ENCODE measurements at regions not wholly inside any gene's neighbourhood (a gene's known extent, or its start where the extent isn't known, plus 50 kb on each side); places are given as distances from the start of the nearest gene placed in this dataset.

- ChIA-PET CTCF (no interaction called here), POLR2A (no interaction called here)
- no peaks in the 10 kb centered on the region for H3K9me3 Mint-ChIP-seq
- ATAC-seq (no peak), DNase-seq (ENCODE audit: low spot score) (no peak)
- H3K27ac Mint-ChIP-seq = no peak overlapping the region
- no peak overlapping the region for H3K4me3 Mint-ChIP-seq
- TF ChIP-seq KAT7 (CRISPR knock-in tag; IDR thresholded peaks at IDR 0.05; ENCODE audit: borderline replicate concordance) = no peak
- TF ChIP-seq TCF7 (CRISPR knock-in tag; IDR thresholded peaks at IDR 0.05; ENCODE audit: low read depth) = no peak
- TF ChIP-seq MXD4 (CRISPR knock-in tag; IDR thresholded peaks at IDR 0.05; ENCODE audit: borderline replicate concordance) = no peak
- peaks cover 52% of the 10 kb centered on the region for H3K4me1 Mint-ChIP-seq
- no peaks in the 10 kb centered on the region for H3K36me3 Mint-ChIP-seq
- H3K27me3 Mint-ChIP-seq (ENCODE audit: low read depth) = peaks cover 35% of the 10 kb centered on the region
Measured at GRCh38 chr17:77692571-77693161, 265.8 kb upstream of the TNRC6C start.

GRCh38 chr17:77693301-77693700, 265.2 kb upstream of the TNRC6C start:
- no peak overlapping the region for H3K27ac Mint-ChIP-seq
- CTCF ChIA-PET = no interaction called here
- H3K27me3 Mint-ChIP-seq (ENCODE audit: low read depth) = peaks cover 37% of the 10 kb centered on the region
- H3K36me3 Mint-ChIP-seq = no peaks in the 10 kb centered on the region
- H3K4me1 Mint-ChIP-seq = peaks cover 50% of the 10 kb centered on the region
- ATAC-seq = no peak
- TF ChIP-seq TEAD4 (CRISPR knock-in tag; IDR thresholded peaks at IDR 0.05) (no peak), ZNF232 (CRISPR knock-in tag; IDR thresholded peaks at IDR 0.05) (no peak), NR1H2 (CRISPR knock-in tag; IDR thresholded peaks at IDR 0.05) (no peak), ZNF121 (CRISPR knock-in tag; IDR thresholded peaks at IDR 0.05) (no peak), OVOL2 (CRISPR knock-in tag; IDR thresholded peaks at IDR 0.05; ENCODE audit: borderline replicate concordance) (no peak), IRF1 (CRISPR knock-in tag; IDR thresholded peaks at IDR 0.05) (no peak), CREM (CRISPR knock-in tag; IDR thresholded peaks at IDR 0.05) (no peak), FOXJ3 (CRISPR knock-in tag; IDR thresholded peaks at IDR 0.05; ENCODE audit: borderline replicate concordance) (no peak), ESRRA (CRISPR knock-in tag; IDR thresholded peaks at IDR 0.05; ENCODE audit: borderline replicate concordance) (no peak), GABPB1 (CRISPR knock-in tag; IDR thresholded peaks at IDR 0.05) (no peak), ZNF396 (CRISPR knock-in tag; IDR thresholded peaks at IDR 0.05; ENCODE audit: borderline replicate concordance) (no peak), SOX15 (CRISPR knock-in tag; IDR thresholded peaks at IDR 0.05) (no peak), PRRX2 (CRISPR knock-in tag; IDR thresholded peaks at IDR 0.05) (no peak)
- TF ChIP-seq, protein P1, sequence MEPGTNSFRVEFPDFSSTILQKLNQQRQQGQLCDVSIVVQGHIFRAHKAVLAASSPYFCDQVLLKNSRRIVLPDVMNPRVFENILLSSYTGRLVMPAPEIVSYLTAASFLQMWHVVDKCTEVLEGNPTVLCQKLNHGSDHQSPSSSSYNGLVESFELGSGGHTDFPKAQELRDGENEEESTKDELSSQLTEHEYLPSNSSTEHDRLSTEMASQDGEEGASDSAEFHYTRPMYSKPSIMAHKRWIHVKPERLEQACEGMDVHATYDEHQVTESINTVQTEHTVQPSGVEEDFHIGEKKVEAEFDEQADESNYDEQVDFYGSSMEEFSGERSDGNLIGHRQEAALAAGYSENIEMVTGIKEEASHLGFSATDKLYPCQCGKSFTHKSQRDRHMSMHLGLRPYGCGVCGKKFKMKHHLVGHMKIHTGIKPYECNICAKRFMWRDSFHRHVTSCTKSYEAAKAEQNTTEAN (CRISPR knock-in tag; IDR thresholded peaks at IDR 0.05) = no peak
- TF ChIP-seq, protein P2, sequence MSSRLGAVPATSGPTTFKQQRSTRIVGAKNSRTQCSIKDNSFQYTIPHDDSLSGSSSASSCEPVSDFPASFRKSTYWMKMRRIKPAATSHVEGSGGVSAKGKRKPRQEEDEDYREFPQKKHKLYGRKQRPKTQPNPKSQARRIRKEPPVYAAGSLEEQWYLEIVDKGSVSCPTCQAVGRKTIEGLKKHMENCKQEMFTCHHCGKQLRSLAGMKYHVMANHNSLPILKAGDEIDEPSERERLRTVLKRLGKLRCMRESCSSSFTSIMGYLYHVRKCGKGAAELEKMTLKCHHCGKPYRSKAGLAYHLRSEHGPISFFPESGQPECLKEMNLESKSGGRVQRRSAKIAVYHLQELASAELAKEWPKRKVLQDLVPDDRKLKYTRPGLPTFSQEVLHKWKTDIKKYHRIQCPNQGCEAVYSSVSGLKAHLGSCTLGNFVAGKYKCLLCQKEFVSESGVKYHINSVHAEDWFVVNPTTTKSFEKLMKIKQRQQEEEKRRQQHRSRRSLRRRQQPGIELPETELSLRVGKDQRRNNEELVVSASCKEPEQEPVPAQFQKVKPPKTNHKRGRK (CRISPR knock-in tag; IDR thresholded peaks at IDR 0.05; ENCODE audit: borderline replicate concordance) = no peak
- TF ChIP-seq, protein P3, sequence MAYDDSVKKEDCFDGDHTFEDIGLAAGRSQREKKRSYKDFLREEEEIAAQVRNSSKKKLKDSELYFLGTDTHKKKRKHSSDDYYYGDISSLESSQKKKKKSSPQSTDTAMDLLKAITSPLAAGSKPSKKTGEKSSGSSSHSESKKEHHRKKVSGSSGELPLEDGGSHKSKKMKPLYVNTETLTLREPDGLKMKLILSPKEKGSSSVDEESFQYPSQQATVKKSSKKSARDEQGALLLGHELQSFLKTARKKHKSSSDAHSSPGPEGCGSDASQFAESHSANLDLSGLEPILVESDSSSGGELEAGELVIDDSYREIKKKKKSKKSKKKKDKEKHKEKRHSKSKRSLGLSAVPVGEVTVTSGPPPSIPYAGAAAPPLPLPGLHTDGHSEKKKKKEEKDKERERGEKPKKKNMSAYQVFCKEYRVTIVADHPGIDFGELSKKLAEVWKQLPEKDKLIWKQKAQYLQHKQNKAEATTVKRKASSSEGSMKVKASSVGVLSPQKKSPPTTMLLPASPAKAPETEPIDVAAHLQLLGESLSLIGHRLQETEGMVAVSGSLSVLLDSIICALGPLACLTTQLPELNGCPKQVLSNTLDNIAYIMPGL (CRISPR knock-in tag; IDR thresholded peaks at IDR 0.05) = no peak
- TF ChIP-seq, protein P4, sequence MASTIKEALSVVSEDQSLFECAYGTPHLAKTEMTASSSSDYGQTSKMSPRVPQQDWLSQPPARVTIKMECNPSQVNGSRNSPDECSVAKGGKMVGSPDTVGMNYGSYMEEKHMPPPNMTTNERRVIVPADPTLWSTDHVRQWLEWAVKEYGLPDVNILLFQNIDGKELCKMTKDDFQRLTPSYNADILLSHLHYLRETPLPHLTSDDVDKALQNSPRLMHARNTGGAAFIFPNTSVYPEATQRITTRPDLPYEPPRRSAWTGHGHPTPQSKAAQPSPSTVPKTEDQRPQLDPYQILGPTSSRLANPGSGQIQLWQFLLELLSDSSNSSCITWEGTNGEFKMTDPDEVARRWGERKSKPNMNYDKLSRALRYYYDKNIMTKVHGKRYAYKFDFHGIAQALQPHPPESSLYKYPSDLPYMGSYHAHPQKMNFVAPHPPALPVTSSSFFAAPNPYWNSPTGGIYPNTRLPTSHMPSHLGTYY (CRISPR knock-in tag; IDR thresholded peaks at IDR 0.05) = no peak
- TF ChIP-seq, protein P5, sequence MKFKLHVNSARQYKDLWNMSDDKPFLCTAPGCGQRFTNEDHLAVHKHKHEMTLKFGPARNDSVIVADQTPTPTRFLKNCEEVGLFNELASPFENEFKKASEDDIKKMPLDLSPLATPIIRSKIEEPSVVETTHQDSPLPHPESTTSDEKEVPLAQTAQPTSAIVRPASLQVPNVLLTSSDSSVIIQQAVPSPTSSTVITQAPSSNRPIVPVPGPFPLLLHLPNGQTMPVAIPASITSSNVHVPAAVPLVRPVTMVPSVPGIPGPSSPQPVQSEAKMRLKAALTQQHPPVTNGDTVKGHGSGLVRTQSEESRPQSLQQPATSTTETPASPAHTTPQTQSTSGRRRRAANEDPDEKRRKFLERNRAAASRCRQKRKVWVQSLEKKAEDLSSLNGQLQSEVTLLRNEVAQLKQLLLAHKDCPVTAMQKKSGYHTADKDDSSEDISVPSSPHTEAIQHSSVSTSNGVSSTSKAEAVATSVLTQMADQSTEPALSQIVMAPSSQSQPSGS (CRISPR knock-in tag; IDR thresholded peaks at IDR 0.05; ENCODE audit: borderline replicate concordance, low read depth) = no peak
- POLR2A ChIA-PET = no interaction called here
- no peak overlapping the region for H3K4me3 Mint-ChIP-seq
- no peaks in the 10 kb centered on the region for H3K9me3 Mint-ChIP-seq
- DNase-seq (ENCODE audit: low spot score) = no peak

All from WTC11 (cell line).